Neural cell (in vitro differentiated cells): ENCODE measurements at regions not wholly inside any gene's neighbourhood (a gene's known extent, or its start where the extent isn't known, plus 50 kb on each side); places are given as distances from the start of the nearest gene placed in this dataset.

Experiments used
- H2AFZ ChIP-seq: fragments of 200-600, 300-800 bp; sonication (generic), shearing (Covaris generic); 2 replicates; pipeline ENCODE4 v1.6.0; 2014; ENCODE audit warnings: low read depth, mild to moderate bottlenecking, antibody characterized with exemption, low read length, moderate library complexity
- H3F3A ChIP-seq: fragments of 200-600 bp; shearing (Covaris generic); 2 replicates; pipeline ENCODE4 v1.6.1; 2016; ENCODE audit warnings: mild to moderate bottlenecking, moderate library complexity, mixed read lengths, antibody characterized with exemption, low read length; ENCODE audit not compliant: insufficient read depth, poor library complexity, severe bottlenecking
- H3K27ac ChIP-seq: fragments of 200-600, 300-800 bp; sonication (generic), shearing (Covaris generic); 2 replicates; pipeline ENCODE4 v1.5.1; 2014; ENCODE audit warnings: mild to moderate bottlenecking, low read length, moderate library complexity
- H3K27me3 ChIP-seq: fragments of 300-800, 200-600 bp; sonication (generic), shearing (Covaris generic); 2 replicates; pipeline ENCODE4 v1.6.0; 2014; ENCODE audit warnings: mild to moderate bottlenecking, low read depth, low read length, moderate library complexity; ENCODE audit not compliant: insufficient read depth
- H3K36me3 ChIP-seq: fragments of 300-800, 200-600 bp; sonication (generic), shearing (Covaris generic); 2 replicates; pipeline ENCODE4 v1.5.1; 2014; ENCODE audit warnings: mild to moderate bottlenecking, antibody characterized with exemption, low read length, moderate library complexity; ENCODE audit not compliant: insufficient read depth
- H3K4me2 ChIP-seq: fragments of 300-800, 200-600 bp; sonication (generic), shearing (Covaris generic); 2 replicates; pipeline ENCODE4 v1.6.0; 2014; ENCODE audit warnings: mild to moderate bottlenecking, low read length
- H3K4me3 ChIP-seq: fragments of 300-800, 200-600 bp; sonication (generic), shearing (Covaris generic); 2 replicates; pipeline ENCODE4 v1.5.1; 2014; ENCODE audit warnings: mild to moderate bottlenecking, low read length, moderate library complexity
- H3K79me2 ChIP-seq: fragments of 200-600 bp; shearing (Covaris generic); replicated peaks from 2 replicates; pipeline ENCODE4 v1.6.0; 2014; ENCODE audit warnings: mild to moderate bottlenecking, low read length, moderate library complexity; ENCODE audit not compliant: insufficient read depth
- H3K9ac ChIP-seq: fragments of 300-800, 200-600 bp; sonication (generic), shearing (Covaris generic); 2 replicates; pipeline ENCODE4 v1.6.1; 2016; ENCODE audit warnings: mild to moderate bottlenecking, low read length, mixed read lengths
- H3K9me2 ChIP-seq: fragments of 200-600 bp; shearing (Covaris generic); 2 replicates; pipeline ENCODE4 v1.6.1; 2016; ENCODE audit warnings: mild to moderate bottlenecking, low read length, mixed read lengths; ENCODE audit not compliant: insufficient read depth
- H3K9me3 ChIP-seq: fragments of 200-600, 300-800 bp; sonication (generic), shearing (Covaris generic); 2 replicates; pipeline ENCODE4 v1.6.1; 2016; ENCODE audit warnings: mild to moderate bottlenecking, mixed run types, low read length, moderate library complexity, mixed read lengths
- H4K20me1 ChIP-seq: fragments of 200-600 bp; shearing (Covaris generic); 2 replicates; pipeline ENCODE4 v1.6.1; 2016; ENCODE audit warnings: mild to moderate bottlenecking, mixed run types; ENCODE audit not compliant: insufficient read depth
- CTCF ChIP-seq: fragments of 450-650 bp; IDR thresholded peaks from 2 replicates; pipeline ENCODE4 v1.5.1; 2014; ENCODE audit warnings: antibody characterized with exemption, mild to moderate bottlenecking, moderate library complexity; ENCODE audit not compliant: poor library complexity, severe bottlenecking
- EP300 ChIP-seq: fragments of 450-650 bp; conservative IDR thresholded peaks from 2 replicates; pipeline ENCODE4 v1.6.1; 2014; ENCODE audit warnings: antibody characterized with exemption, mild to moderate bottlenecking, moderate library complexity; ENCODE audit not compliant: poor library complexity, severe bottlenecking
- EZH2 ChIP-seq: fragments of 200-600, 300-800 bp; shearing (Covaris generic), sonication (generic); IDR thresholded peaks from 2 replicates; pipeline ENCODE4 v1.6.1; 2014; ENCODE audit warnings: antibody characterized with exemption, low read length, borderline replicate concordance, mild to moderate bottlenecking; ENCODE audit not compliant: insufficient read depth, poor library complexity, severe bottlenecking
- MXI1 ChIP-seq: fragments of 450-650 bp; conservative IDR thresholded peaks from 2 replicates; pipeline ENCODE4 v1.6.1; 2014; ENCODE audit warnings: antibody characterized with exemption, mild to moderate bottlenecking; ENCODE audit not compliant: poor library complexity, severe bottlenecking
- POLR2AphosphoS5 ChIP-seq: IDR thresholded peaks from 2 replicates; pipeline ENCODE4 v1.6.1; 2012
- RAD21 ChIP-seq: fragments of 450-650 bp; conservative IDR thresholded peaks from 2 replicates; pipeline ENCODE4 v1.6.1; 2014; ENCODE audit warnings: antibody characterized with exemption, mild to moderate bottlenecking, moderate library complexity
- REST ChIP-seq: IDR thresholded peaks from 2 replicates; pipeline ENCODE4 v1.6.1; 2012; ENCODE audit warnings: borderline replicate concordance
- SMC3 ChIP-seq: fragments of 450-650 bp; conservative IDR thresholded peaks from 2 replicates; pipeline ENCODE4 v1.6.1; 2014; ENCODE audit warnings: antibody characterized with exemption, mild to moderate bottlenecking, moderate library complexity; ENCODE audit not compliant: poor library complexity
- TAF1 ChIP-seq: IDR thresholded peaks from 2 replicates; pipeline ENCODE4 v1.6.1; 2012; ENCODE audit warnings: low read depth

GRCh38 chr10:2439983-2440382 lies 627.4 kb upstream of the PFKP start:
- no peaks in the 10 kb centered on the region for H3K79me2 ChIP-seq
- TF ChIP-seq REST (peak; percentile 95), TAF1 (no peak), RAD21 (no peak), EP300 (no peak), MXI1 (no peak), POLR2AphosphoS5 (peak; percentile 14)
- no peak overlapping the region for H3K27ac ChIP-seq
- H3K9me3 ChIP-seq, result no peaks in the 10 kb centered on the region
- H3F3A ChIP-seq, result no peaks in the 10 kb centered on the region
- H3K27me3 ChIP-seq, result no peaks in the 10 kb centered on the region
- no peaks in the 10 kb centered on the region for H3K36me3 ChIP-seq
- H3K4me3 ChIP-seq, result no peak overlapping the region
- no peaks in the 10 kb centered on the region for H4K20me1 ChIP-seq
- H3K9me2 ChIP-seq, result no peaks in the 10 kb centered on the region
- H2AFZ ChIP-seq, result no peak overlapping the region
- H3K9ac ChIP-seq, result no peak overlapping the region
- H3K4me2 ChIP-seq, result no peak overlapping the region

GRCh38 chr10:2439000-2439399 lies 628.3 kb upstream of the PFKP start:
- H3K27ac ChIP-seq, result no peak overlapping the region
- H2AFZ ChIP-seq, result no peak overlapping the region
- H3F3A ChIP-seq, result no peaks in the 10 kb centered on the region
- no peak overlapping the region for H3K4me2 ChIP-seq
- H3K4me3 ChIP-seq, result no peak overlapping the region
- no peaks in the 10 kb centered on the region for H4K20me1 ChIP-seq
- H3K27me3 ChIP-seq, result no peaks in the 10 kb centered on the region
- H3K9me3 ChIP-seq, result no peaks in the 10 kb centered on the region
- no peak overlapping the region for H3K9ac ChIP-seq
- no peaks in the 10 kb centered on the region for H3K36me3 ChIP-seq
- no peaks in the 10 kb centered on the region for H3K9me2 ChIP-seq
- H3K79me2 ChIP-seq, result no peaks in the 10 kb centered on the region
- TF ChIP-seq EP300 (no peak), MXI1 (no peak), POLR2AphosphoS5 (no peak), REST (no peak), EZH2 (no peak), SMC3 (no peak), RAD21 (no peak), CTCF (no peak), TAF1 (no peak)
